Hematopoietic multipotent progenitor cell treated with erythropoietin and hydrocortisone succinate and interleukin-3 and kit ligand, for 8 days (in vitro differentiated cells): ENCODE measurements at regions not wholly inside any gene's neighbourhood (a gene's known extent, or its start where the extent isn't known, plus 50 kb on each side); places are given as distances from the start of the nearest gene placed in this dataset.

Experiments
- DNase-seq: peaks from one replicate; pipeline ENCODE4 v3.0.0-alpha.2; 2015

GRCh38 chr4:19002170-19002569 is 980.6 kb upstream of the LCORL start:
- no peak for DNase-seq

DNA sequence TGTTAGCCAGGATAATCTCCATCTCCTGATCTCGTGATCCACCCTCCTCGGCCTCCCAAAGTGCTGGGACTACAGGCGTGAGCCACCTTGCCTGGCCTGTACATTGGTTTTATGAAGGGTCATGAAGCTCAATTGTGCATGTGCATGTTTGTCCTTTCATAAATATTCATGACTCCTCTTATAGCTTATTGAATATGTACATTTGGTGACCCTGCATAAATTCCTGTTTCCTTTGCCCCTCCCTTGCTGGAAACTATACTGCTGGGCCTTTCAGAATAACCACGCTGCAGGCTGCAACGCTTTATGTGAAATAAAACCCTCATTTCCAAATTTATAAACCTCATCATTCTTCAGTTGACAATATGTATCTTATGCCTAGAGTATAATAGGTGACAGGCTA is 978.0 kb upstream of the LCORL start:
- no peak for DNase-seq

DNA sequence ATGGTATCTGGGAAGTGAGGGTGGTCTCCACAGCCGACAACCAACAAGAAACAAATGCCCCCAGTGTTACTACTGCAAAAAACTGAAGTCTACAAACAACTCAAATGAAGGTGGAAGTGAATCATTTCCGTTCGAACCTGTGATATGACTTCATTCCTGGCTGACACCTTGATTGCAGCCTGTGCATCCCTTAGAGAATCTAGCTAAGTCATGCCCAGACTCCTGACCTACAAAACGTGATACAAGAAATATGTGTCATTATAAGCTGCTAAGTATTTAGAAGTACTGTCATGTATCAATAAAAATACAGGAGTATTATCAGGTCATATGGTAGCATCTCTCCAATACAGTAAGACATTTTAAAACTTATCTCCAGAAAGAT is 959.7 kb upstream of the LCORL start:
- DNase-seq, result no peak

- DNase-seq, result no peak
These were observed 959.1 kb upstream of the LCORL start for GRCh38 chr4:18980516-18981233.

DNA sequence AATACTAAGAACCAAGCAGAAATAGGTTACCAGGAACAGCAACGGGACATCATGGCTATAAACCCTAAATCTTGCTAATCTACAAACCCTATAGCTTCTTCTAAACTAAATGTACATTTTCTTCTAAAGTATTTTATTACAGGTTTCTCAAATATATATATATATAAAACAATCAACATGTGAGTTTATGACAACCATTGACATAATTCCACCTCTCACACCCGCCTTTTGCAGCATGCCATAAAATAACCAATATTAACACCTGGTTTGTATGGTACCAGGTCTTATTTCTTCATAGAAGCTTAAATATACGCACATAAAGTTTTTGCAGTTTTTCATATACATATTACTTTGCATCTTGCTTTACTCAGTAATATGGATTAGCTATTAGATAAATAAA is 955.3 kb upstream of the LCORL start:
- DNase-seq, result no peak

DNA sequence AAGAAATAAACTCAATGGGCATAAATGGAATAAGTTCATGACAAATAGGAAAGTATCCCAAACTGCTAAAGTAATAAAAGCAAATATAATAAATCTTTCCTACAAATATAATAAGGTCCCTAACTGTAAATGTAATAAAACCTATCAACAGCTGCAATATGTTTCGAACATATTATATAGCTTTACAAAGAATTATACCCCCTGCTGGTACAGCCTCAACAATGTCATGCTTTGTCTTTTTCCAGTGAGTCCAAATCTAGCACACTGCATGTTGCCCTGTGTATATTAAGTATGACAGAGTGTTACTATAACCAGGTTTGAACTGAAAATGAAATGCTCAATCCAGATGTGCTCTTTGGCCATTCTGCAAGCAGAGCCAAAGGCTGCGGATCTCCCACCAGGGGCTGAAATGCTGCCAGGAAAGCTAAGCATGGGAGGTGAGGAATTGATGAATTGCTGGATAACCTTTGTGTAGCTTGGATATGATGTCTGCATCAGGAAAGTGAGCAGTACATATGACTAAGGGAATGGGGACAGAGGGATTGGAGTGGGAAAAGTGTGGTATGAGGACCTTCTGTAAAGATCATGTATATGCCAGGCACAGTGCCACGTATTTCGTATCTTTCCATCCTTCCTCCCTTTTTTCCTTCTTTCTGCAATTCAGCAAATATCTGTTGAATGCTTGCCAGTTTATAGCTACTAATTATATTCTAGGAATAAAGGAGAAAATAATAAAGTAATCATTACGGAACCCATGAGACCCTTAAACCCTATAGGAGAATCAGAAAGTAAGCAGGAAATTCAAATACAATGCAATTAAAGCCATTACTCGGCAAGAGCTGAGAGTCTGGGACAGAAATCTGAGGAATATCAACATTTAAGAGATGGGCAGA is 954.6 kb upstream of the LCORL start:
- no peak for DNase-seq

GRCh38 chr4:18973296-18973695 is 951.7 kb upstream of the LCORL start:
- DNase-seq, result no peak

- no peak for DNase-seq
These were observed 940.3 kb upstream of the LCORL start for GRCh38 chr4:18961879-18962278.

DNA sequence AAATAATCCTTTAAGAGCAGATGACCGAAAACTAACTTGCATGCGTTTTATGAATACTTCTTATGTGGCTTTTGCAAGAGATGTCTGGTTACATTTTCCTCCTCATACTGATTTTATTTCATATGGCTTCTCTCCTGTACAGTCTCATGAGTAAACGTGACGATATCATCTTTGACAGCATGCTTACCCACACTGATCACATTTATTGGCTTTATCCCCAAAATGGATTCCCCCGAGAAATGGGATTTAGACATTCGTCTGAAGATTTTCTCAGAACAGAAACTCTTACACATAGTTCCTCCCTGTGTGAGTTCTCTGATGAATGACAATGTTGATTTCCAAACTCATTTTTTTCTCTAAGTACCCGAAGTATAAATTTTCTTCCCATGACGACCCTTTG is 939.7 kb upstream of the LCORL start:
- no peak for DNase-seq

GRCh38 chr4:18957716-18958115 is 936.2 kb upstream of the LCORL start:
- DNase-seq, result no peak

- no peak for DNase-seq
These were observed 933.0 kb upstream of the LCORL start for GRCh38 chr4:18954538-18954937.

DNA sequence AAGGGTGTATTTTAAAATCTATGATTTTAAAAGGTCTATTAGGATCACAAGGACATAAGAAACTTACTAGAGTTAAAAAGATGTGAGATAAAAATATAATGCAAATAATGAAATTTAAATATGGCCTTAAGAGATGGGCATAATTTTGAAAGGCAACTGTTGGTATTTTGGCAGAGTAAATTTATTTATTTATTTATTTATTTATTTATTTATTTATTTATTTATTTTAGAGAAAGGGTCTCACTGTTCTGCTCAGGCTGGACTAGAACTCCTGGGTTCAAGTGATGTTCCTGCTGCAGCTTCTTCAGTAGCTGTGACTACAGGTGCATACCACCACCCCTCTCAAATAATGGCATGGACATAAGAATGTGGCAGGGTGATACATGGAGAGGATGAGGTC is 932.1 kb upstream of the LCORL start:
- DNase-seq, result no peak

DNA sequence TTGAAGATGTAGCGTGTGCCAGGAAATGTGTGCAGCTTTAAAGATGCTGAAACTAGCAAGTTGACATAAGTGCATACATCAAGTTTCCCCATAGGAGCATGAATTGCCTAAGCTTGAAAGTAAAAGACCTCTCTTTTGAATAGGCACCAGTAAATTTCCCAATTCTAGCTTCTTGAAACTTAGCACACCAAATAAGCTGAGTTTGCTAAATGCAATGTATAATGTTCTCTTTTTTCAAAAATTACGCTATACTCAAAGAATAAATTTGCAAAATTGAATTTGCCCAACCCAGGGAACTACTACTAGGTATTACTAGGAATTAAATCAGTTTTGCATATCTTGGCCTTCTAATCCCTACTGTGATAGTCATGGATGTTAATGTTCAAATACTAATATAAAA is 923.9 kb upstream of the LCORL start:
- DNase-seq, result no peak

DNA sequence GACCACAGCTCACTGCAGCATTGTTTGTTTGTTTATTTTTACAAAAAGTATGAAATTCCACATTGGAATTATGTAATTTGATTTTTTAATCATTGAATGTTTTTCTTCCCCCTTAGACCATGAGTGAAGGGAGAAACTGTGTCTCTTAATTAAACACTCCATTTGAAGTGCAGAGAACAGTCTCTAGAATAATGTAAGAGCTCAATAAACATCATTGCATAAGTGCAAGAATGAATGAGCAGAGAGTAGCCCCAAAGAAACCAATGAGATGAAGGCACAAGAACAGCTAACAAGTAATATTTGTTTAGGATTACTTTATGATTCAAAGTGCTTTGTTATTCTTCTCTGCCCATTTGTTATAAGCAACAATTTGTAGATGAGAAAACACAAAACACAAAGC is 921.3 kb upstream of the LCORL start:
- no peak for DNase-seq

DNA sequence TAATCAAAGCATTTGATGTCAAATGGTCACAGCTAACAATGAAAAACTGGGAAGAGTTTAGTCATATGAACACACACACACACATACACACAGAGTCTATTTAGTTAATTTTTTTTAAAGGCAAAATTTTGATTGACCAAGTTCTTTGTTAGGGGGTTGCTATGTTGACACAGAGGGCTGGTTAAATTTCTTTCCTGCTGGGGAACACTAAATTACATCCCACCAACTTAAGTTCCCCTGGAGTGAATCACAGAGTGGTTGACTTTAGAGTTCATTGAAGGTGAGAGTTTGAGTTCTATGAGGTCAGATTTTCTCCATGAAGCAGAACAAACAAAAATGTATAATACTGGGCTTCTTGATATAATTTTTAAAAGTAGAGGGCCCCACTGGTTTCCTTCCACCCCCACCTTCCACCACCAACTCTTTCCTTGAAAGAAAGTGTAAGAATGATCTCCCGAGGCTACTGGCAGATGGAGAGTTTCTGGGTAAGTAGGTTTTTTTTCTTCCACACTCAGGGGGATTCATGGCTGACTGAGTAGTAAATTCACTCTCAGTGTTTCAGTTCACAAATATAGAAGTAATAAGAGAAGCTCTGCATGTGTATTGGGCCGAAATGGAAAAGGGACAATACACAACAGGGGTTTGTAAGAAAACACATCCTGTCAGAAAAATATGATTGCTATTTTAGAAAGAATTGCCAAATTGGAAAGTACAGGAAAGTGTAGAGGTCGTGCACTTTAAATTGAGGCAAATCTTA is 917.0 kb upstream of the LCORL start:
- DNase-seq, result no peak

GRCh38 chr4:18937746-18938145 is 916.2 kb upstream of the LCORL start:
- no peak for DNase-seq

GRCh38 chr4:18937080-18937479 is 915.5 kb upstream of the LCORL start:
- no peak for DNase-seq

DNA sequence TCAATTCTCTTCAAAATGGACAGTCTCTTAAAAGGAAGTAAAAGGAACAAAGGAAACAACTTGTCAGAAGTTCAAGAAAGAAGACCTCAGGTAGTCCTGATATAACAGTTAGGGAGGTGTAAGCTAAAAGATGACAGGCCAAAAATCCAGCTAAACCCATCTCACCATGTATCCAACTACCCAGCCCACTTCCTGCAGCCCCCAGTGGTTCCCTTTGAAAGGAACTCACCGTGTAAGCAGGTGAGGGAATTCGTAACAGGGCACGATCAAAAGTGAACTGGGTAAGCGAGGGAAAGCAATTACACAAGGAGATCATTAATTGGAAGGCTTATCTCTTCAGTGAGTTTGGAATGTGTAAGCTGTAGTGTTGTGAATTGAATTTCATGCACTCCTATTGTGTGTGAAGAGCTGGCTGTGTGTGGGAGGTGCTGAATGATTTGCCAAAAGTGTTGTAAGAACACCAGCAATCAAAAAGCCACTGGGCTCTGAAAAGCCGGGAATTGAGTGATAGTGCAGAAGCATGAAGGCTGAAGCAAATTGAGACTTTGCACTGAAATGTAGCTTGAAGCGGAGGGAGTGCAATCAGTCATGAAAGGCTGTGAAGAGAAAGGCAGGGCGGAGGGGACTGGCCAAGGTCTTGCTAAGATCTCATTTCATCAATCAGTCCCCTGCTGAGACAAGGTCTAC is 914.2 kb upstream of the LCORL start:
- DNase-seq, result no peak

DNA sequence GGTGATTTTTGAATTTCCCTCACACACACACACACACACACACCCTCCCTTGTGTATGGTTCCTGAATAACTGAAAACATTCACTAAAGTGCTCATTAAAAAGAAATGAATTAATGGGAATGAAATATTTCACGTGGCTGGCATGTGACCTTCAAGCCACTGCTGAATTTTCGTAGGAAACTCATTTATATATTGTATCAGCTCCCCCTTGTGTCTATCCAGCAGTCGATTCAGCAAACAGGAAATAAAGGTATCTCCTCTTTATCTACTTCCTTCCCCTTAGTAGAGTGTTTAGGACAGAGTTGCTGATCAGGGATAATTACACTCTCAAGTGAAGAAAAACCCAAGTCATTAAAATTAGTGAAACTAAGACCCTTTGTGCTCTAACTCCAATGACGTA is 912.6 kb upstream of the LCORL start:
- DNase-seq, result no peak

DNA sequence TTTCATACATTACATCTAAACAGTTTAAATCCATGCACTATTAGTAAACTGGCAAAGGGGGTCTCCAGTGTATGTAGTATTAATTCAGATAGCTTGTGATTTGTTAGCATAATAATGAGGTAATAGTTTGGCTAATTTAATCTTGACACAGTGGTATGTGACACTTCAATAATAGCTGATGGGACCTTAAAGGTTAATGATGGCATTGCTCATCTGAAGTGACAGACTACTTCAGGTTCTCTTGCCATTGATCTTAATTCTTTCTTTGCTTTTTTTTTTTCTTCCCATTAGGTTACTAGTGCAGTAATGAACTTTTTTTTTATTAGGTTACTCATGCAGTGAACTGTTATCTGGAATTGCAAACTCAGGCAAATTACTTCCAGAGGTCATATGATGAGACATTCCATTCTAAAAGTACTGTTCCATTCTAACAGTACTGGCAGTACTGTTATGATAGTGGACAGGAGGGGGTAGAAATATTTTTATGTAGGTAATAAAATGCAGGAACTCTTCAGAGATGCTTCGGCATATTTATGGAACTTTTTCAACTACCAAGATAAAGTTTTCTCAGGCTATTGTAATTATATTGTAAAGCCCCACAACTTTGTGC is 911.3 kb upstream of the LCORL start:
- no peak for DNase-seq

- DNase-seq, result no peak
These were observed 910.3 kb upstream of the LCORL start for GRCh38 chr4:18931643-18932377.

GRCh38 chr4:18930487-18930886 is 908.9 kb upstream of the LCORL start:
- no peak for DNase-seq
